ENCODE measurements at regions not wholly inside any gene's neighbourhood (a gene's known extent, or its start where the extent isn't known, plus 50 kb on each side); places are given as distances from the start of the nearest gene placed in this dataset.
"Not testable (repeated sequence)": the region's sequence is repeated elsewhere in the genome, so short reads cannot be mapped to it uniquely, and the experiment has no call there.

GRCh38 chr3:22836131-22836530 lies 367.0 kb upstream of the UBE2E2 start:
- DNase-seq = no peak

GRCh38 chr3:22843854-22844253 lies 359.3 kb upstream of the UBE2E2 start:
- DNase-seq = no peak

DNA sequence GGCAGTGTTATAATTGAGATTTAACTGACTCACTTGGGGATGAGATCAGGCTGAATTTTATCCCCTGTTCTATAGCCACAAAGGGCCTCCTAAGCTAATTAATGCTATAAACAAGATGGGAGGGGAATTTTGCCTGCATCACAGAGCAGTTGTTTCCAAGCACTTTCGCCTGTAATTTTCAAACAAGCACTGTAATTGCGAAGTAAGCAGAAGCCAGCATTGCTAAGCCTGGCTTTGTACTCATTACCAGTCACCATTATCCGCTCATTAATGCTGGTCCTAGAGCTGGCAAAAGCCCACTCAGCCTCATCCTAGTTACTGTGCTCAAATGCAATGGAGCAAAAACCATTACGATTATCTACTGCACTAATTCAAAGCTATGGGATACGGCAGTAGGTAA lies 356.6 kb upstream of the UBE2E2 start:
- no peak for DNase-seq

DNA sequence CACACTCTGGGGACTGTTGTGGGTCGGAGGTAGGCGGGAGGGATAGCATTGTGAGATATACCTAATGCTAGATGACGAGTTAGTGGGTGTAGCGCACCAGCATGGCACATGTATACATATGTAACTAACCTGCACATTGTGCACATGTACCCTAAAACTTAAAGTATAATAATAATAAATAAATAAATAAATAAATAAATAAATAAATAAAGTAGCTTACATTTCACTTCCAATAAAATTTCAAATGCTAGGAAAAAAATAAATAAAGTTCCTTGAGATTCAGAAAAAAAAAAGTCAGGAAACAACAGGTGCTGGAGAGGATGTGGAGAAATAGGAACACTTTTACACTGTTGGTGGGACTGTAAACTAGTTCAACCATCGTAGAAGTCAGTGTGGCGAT lies 353.5 kb upstream of the UBE2E2 start:
- DNase-seq = not testable (repeated sequence)

DNA sequence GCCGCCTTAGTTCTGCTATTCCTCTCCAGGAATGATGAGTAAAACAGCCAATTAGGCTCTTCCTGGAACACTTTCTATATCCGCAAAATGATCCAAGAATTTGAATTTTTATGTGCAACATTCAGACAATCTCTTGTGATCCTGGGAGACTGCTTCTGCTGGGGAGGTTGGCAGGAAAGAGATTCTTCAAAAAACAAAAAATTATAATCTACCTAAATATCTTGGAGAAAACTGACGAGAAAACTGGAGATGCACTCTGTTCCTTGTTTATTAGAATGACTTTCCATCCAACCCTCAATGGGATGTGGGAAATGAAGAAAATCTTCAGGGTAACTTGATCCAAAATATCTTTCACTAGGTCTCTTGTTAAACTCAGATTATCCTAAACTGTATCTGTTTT lies 346.3 kb upstream of the UBE2E2 start:
- no peak for DNase-seq

DNA sequence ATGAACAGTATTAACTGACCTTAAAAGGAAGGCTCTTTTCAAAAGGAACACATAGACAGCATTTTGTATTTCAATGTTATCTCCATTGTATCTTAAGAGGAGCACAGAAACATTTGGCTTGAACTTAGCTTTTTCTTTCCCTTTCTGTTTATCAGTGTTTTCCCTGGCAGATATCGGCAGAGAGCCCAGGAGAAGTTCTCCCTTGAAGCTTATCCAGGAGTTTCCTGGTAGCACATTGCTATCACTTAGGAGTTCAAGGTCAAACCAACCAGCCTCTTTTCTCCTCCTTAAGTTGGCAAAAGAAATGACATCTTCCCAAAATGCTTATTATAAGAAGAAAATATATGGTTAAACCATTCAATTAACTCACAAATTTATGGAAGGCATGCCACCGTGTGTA lies 344.6 kb upstream of the UBE2E2 start:
- no peak for DNase-seq

DNA sequence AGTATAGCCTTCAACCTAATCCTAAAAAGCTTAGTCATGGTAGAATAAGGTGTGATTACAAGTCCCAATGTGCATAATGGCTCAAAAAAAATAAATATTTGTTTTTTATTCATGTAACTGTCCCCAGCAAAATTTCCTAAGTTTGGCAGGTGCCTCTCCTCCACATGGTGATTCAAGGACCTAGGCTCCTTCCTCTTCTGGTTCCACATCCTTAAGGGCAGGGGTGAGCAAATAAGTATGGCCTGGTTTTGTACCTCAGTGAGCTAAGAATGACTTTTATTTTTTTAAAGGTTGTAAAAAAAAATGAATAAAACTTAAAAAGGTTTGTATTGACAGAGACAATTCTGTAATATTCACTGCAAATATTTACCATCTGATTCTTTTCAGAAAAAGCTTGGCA lies 343.5 kb upstream of the UBE2E2 start:
- no peak for DNase-seq

DNA sequence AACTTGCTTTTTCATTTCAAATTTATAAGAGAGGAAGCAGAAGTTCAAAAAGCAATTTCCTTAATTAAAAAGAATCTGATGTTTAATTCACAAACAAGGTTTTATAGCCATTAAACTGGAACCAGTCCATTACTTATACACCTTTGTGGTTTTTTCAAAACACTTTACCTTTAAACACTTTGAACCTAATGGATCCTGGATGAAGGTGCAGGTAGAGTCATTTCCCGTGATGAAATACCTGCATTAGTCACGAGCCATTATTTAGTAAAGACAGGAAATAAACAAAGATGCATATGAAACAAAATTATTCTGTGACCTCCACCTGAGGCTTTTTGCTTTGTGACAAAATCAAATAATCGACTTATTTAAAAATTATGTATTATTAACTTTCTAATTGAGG lies 341.7 kb upstream of the UBE2E2 start:
- no peak for DNase-seq

DNA sequence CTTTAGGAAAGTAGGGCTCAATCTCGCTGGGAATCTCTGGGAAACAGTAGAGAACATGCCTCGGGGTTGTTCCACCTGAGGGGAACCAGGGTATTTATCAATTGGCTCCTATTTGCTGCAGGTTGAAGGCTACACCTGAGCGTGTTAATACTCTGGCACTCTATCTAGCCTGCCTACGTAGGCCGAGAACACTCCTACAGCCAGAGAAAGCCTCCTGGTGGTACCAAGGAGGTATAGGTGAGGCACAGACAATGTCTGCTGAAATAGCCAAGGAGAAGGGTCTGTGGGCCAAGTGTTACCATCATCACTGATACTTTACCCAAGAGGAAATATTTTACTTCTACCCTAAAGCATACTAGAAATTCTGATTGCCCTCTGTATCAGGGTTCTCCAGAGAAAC lies 341.0 kb upstream of the UBE2E2 start:
- DNase-seq = no peak

- DNase-seq = not testable (repeated sequence)
Measured at GRCh38 chr3:22882834-22883233, 320.3 kb upstream of the UBE2E2 start.

GRCh38 chr3:22885039-22885438 lies 318.1 kb upstream of the UBE2E2 start:
- no peak for DNase-seq

GRCh38 chr3:22885574-22886341 lies 317.4 kb upstream of the UBE2E2 start:
- no peak for DNase-seq

GRCh38 chr3:22886439-22887068 lies 316.6 kb upstream of the UBE2E2 start:
- no peak for DNase-seq

DNA sequence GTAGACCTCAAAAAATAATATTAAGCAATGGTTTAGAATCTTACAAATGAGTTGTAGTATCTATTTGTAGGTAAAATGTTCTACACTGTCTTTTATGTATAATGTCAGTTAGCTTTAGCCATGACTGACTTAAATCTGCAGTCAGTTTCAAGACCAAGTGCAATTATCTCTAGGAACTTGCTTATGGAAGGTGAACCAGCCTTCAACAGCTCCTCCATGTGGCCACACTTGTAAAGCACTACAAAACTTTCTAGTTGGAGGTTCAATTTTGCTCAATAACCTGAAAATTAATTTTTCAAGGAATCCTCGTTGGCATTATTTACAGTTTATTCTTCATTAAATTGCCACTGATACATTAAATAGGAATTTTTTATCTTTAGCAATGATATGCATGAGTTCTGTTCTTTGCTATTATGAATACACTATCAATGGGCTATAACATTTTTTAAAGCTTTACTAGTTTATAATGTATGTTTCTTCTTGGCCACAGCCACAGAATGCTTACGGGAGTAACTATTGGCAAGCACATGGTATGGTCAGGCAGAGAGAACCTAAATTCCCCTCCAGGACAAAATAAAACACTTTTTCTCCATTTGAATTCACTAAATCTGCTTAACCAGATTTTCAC lies 315.3 kb upstream of the UBE2E2 start:
- DNase-seq = peak in 1 of 2 experiments; percentile 15

DNA sequence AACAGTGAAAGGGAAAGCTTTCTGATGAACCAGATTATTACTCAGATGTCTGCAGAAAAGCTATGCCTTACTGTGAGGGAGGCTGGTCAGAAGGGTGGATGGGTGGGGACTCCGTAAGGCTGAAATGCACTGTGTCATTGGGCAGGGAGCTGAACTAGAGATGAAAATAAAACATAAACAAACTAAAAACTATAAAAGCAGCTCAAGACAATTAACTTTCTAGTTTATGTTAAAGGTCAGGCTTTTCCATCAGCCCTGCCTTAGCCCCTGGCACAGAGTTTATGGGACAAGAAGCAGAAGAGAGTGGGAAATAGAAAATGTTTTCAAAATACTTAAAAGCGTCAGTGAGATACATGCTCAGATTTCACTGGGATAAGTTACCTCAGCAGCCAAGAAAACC lies 310.0 kb upstream of the UBE2E2 start:
- DNase-seq = no peak

DNA sequence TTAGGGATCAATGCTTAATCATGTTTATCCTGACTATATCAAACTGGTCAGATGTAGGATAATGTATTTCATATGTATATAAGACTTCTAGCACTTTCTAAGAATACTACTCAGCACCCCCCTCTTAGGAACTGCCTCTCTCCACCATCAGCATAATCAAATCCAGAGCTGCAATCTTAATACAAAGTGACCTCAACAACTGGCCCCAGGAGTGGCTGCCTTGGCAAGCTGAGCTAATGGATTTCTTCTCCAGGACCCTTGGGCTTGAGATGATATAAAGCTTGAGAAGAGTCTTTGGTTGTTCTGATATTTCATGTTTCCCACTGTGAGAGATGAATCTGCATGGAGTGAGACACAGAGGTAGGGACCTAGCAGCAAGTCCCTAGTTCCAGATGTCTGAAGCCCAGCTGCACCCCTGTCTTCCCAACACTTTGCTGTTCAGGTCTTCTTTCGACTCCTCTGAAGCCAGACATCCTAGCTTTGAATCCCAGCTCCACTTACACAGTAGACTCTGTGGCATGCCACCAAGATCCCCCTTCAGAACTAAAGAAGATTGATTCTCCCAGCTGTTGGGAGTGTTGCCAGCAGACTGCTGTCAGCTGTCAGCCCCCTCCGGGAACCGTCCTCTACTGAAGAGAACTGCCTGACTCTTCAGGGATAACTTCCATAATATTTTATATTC lies 309.3 kb upstream of the UBE2E2 start:
- peak; percentile 9 to 60 for DNase-seq

- DNase-seq = no peak
Measured at GRCh38 chr3:22894865-22895264, 308.3 kb upstream of the UBE2E2 start.

DNA sequence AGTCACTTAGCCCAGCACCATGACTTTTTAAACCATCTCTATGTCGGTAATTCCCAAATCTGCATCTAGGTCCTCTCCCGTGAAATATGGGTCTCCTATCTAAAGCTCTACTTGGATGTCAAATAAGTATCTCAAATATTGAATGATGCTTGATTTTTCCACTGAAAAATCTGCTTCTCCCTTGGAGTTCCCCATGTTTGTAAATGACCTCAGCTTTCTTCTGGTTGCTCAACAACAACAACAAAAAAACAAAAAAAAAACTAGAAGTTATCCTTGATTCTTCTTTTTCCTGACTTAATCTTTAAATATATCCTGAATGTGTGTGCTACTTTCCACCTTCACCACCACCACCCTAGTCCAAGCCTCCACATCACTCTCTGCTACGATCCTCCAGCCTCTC lies 307.5 kb upstream of the UBE2E2 start:
- no peak for DNase-seq

DNA sequence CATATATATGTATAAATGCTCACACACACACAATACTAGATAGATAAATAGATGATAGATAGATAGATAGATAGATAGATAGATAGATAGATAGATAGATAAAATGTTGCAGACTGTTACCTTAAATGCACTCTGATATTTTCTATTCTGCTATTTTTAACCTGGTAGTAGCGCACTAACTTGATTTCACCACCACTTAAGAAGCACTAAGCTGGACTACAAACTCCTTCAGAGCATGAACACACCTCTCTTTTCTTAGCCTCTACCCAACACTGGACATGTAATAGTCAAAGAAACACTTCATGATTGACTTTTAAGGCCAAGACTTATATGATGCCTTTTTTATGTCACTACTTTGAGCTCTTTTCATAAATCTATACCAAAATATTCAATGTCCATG lies 304.6 kb upstream of the UBE2E2 start:
- no peak for DNase-seq

DNA sequence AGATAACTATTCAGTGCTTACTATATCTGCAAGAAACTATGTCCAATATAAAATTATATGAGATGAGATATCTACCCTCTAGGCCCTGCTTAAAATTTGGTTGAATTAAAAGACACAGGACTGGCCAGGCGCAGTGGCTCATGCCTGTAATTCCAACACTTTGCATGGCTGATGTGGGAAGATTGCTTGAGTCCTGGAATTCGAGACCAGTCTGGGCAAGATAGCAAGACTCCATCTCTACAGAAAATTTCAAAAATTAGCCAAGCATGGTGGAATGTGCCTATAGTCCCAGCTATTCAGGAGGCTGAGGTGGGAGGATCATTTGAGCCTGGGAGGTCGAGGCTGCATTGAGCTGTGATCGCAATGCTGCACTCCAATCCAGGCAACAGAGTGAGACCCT lies 303.7 kb upstream of the UBE2E2 start:
- DNase-seq = no peak

DNA sequence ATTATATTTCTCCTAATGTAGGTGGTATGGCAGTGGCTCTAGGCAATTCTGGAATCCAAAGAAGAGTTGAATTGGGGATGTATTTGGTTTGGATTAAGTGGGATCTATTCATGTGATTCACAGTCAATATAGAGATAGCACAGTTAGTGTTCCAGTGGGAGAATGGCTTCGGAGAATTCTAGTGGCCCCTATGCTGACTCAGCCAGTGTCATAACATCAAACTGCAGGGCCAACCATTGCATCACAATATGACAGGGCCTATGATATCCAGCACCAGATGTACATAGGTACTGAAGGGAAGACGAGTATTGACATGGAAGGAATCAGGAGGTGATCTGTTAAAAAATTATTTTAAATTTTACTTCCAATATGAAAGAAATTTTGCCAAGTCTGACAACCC lies 302.8 kb upstream of the UBE2E2 start:
- DNase-seq = no peak

DNA sequence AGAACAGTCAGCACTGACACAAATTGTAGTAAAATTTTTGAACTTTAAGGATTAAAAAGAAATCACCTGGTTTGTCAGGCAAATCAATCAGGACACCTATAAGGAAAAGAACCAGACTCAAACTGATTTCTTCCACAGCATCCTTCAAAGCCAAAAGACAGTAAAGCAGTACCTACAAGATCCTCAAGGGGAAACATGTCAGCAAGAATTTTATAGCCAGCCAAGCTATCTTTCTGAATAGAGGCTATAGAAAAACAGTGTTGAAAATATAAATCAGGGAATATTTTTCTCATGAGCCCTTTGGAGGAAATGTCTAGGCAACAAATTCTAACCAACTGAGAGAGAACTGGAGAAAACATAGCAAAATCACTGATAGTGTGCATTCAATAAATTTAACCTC lies 301.4 kb upstream of the UBE2E2 start:
- DNase-seq = no peak

- DNase-seq = no peak
Measured at GRCh38 chr3:22907161-22907780, 295.9 kb upstream of the UBE2E2 start.

Measured in NCI-H524 (cell line).